ENCODE measurements at regions not wholly inside any gene's neighbourhood (a gene's known extent, or its start where the extent isn't known, plus 50 kb on each side); places are given as distances from the start of the nearest gene placed in this dataset.

DNA sequence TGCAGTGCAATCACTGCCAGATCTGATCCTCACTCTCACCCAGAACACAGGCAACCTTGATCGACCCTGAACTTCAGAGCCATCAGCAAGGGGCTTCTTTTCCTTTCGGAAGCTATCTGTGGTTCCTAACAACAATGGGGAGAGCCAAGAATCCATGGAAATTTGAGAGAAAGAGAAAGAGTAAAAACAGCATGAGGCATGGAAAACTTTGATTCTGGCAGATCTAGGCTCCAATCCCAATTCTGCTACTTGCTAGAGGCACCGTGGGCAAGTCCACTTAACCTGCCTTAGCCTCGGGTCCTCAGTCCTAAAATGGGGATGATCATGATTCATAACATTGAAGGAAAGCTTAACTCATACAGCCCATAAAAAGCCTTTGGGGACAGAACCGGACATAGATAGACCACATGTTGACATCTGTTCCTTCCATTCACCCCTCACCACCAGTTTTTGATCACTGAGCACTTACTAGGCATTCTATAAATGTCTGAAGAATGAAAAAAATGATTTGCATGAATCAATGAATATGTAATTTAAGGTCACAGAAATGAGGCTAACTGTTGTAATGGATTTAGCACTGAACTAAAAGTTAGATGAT lies 605.7 kb upstream of the CFAP20DC start:
- TF ChIP-seq CTCF (IDR thresholded peaks at IDR 0.05): no peak
- no peak for TF ChIP-seq POLR2A (IDR thresholded peaks at IDR 0.05)

Data from vagina (tissue), 2 donors.